Fibroblast of villous mesenchyme (primary cell): ENCODE measurements at regions not wholly inside any gene's neighbourhood (a gene's known extent, or its start where the extent isn't known, plus 50 kb on each side); places are given as distances from the start of the nearest gene placed in this dataset.
"Not testable (repeated sequence)": the region's sequence is repeated elsewhere in the genome, so short reads cannot be mapped to it uniquely, and the experiment has no call there.

ENCODE experiments used
- DNase-seq: peaks from one replicate; pipeline ENCODE4 v3.0.0-alpha.2; 2010; ENCODE audit warnings: low read depth
- H3K4me3 ChIP-seq: 2 replicates; pipeline ENCODE4 v1.5.1; 2011; ENCODE audit warnings: low read depth, mild to moderate bottlenecking, low read length
- CTCF ChIP-seq: IDR thresholded peaks from 2 replicates; pipeline ENCODE4 v1.5.1; 2012; ENCODE audit warnings: low read depth, mild to moderate bottlenecking, low read length; ENCODE audit not compliant: insufficient read depth

GRCh38 chr7:57789130-57789529, 339.2 kb downstream of the ZNF716 start:
- H3K4me3 ChIP-seq, result no peak overlapping the region
- DNase-seq, result no peak
- TF ChIP-seq CTCF, result no peak

GRCh38 chr7:57819491-57819981, 369.6 kb downstream of the ZNF716 start:
- no peak for DNase-seq
- TF ChIP-seq CTCF, result no peak
- H3K4me3 ChIP-seq, result no peak overlapping the region

- TF ChIP-seq CTCF, result no peak
- DNase-seq, result no peak
- no peak overlapping the region for H3K4me3 ChIP-seq
These were observed 370.5 kb downstream of the ZNF716 start for GRCh38 chr7:57820477-57820876.

- no peak for TF ChIP-seq CTCF
- no peak for DNase-seq
- H3K4me3 ChIP-seq, result no peak overlapping the region
These were observed 371.7 kb downstream of the ZNF716 start for GRCh38 chr7:57821438-57822382.

GRCh38 chr7:57826548-57826947, 376.6 kb downstream of the ZNF716 start:
- DNase-seq, H3K4me3 ChIP-seq: not testable (repeated sequence)

- not testable (repeated sequence) for H3K4me3 ChIP-seq, DNase-seq
These were observed 385.2 kb downstream of the ZNF716 start for GRCh38 chr7:57835161-57835560.

GRCh38 chr7:57839152-57839551, 389.2 kb downstream of the ZNF716 start:
- not testable (repeated sequence) for H3K4me3 ChIP-seq, DNase-seq

GRCh38 chr7:57867884-57868701, 418.1 kb downstream of the ZNF716 start:
- no peak for DNase-seq
- peak overlapping the region; percentile 41 for H3K4me3 ChIP-seq

More at GRCh38 chr7:57867884-57868701, 418.1 kb downstream of the ZNF716 start:
- TF ChIP-seq CTCF, result no peak
